ENCODE measurements at regions not wholly inside any gene's neighbourhood (a gene's known extent, or its start where the extent isn't known, plus 50 kb on each side); places are given as distances from the start of the nearest gene placed in this dataset.

DNA sequence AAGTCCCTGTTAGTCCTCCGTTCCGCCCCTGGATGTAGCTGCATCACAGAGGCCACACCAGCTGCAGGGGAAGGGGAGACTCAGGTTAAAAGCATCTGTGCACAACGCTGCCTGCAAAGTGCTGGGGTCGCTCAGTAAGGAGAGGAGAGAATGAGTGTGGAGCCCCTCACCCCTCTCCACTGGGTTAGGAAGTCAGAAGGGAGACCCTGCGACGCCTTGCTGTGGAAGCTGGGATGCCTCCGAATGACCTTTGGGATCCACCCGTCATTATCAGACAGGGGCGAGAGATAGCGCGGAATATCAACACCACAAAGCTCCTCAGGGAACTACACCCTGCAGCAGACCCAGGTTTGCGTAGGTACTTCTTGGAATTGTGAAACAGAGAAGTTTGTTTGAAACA lies 167.7 kb upstream of the SHH start:
- Mint-ChIP-seq H3K27me3 (ENCODE audit: unreplicated experiment) (peaks cover 50% of the 10 kb centered on the region), H3K4me1 (ENCODE audit: low read depth, unreplicated experiment) (no peaks in the 10 kb centered on the region), H3K27ac (ENCODE audit: unreplicated experiment) (no peak overlapping the region), H3K4me3 (ENCODE audit: low read depth, unreplicated experiment) (no peak overlapping the region), H3K36me3 (ENCODE audit: insufficient read depth, unreplicated experiment) (no peaks in the 10 kb centered on the region), H3K9me3 (ENCODE audit: low read depth, unreplicated experiment) (no peaks in the 10 kb centered on the region)
- DNase-seq, result no peak
- no TSS peak for BruUV-seq (replicated peaks)
- TF ChIP-seq, protein P1, sequence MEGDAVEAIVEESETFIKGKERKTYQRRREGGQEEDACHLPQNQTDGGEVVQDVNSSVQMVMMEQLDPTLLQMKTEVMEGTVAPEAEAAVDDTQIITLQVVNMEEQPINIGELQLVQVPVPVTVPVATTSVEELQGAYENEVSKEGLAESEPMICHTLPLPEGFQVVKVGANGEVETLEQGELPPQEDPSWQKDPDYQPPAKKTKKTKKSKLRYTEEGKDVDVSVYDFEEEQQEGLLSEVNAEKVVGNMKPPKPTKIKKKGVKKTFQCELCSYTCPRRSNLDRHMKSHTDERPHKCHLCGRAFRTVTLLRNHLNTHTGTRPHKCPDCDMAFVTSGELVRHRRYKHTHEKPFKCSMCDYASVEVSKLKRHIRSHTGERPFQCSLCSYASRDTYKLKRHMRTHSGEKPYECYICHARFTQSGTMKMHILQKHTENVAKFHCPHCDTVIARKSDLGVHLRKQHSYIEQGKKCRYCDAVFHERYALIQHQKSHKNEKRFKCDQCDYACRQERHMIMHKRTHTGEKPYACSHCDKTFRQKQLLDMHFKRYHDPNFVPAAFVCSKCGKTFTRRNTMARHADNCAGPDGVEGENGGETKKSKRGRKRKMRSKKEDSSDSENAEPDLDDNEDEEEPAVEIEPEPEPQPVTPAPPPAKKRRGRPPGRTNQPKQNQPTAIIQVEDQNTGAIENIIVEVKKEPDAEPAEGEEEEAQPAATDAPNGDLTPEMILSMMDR (IDR thresholded peaks at IDR 0.05; ENCODE audit: unreplicated experiment), result no peak
- intact Hi-C loops (cut with micrococcal nuclease; ENCODE audit: unreplicated experiment), result no loop called here
- CTCF ChIA-PET, result no interaction called here

DNA sequence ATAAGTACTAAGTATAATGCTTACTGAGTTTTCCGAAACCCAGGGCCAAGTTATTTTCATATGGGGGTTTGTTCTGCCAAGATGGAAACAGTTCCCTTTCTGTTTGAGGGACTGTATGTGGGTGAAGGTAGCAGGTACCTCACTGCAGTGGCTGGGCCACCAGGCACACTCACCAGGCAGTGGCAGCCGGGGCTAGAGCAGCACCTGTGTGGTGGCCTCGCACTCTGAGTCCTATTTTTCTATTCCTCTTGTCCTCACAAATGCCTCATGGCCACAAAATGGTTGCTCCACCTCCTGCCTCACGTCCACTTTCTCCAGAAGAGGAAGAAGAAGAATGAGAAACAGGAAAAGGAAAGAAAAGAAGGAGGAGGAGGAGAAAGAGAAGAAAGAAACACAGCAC lies 167.3 kb upstream of the SHH start:
- Mint-ChIP-seq H3K36me3 (ENCODE audit: insufficient read depth, unreplicated experiment) (no peaks in the 10 kb centered on the region), H3K27me3 (ENCODE audit: unreplicated experiment) (peaks cover 50% of the 10 kb centered on the region), H3K27ac (ENCODE audit: unreplicated experiment) (no peak overlapping the region), H3K4me3 (ENCODE audit: low read depth, unreplicated experiment) (no peak overlapping the region), H3K4me1 (ENCODE audit: low read depth, unreplicated experiment) (no peaks in the 10 kb centered on the region), H3K9me3 (ENCODE audit: low read depth, unreplicated experiment) (no peaks in the 10 kb centered on the region)
- no peak for DNase-seq
- no TSS peak for BruUV-seq (replicated peaks)
- intact Hi-C loops (cut with micrococcal nuclease; ENCODE audit: unreplicated experiment), result no loop called here
- CTCF ChIA-PET, result no interaction called here
- TF ChIP-seq, protein P1 (IDR thresholded peaks at IDR 0.05; ENCODE audit: unreplicated experiment), result no peak

DNA sequence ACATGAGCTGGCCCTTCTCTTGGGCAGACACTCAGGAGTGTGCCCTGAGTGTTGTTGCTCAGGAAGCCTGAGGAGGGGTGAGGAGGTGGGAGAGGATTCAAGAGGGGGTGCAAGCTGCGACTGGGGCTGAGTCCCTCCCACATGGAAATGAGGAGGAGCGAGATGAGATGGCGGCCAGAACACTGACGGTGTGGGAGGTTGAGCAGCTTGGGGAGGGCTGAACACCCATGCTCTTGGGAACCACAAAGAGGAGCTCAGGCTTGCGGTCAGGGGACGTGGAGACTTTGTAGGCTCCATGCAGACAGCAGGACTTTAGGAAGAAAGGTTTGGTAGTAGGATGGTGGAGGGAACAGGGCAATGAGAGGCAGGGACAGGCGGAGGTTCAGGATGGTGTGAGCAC lies 163.2 kb upstream of the SHH start:
- Mint-ChIP-seq H3K27ac (ENCODE audit: unreplicated experiment) (no peak overlapping the region), H3K27me3 (ENCODE audit: unreplicated experiment) (peaks cover 27% of the 10 kb centered on the region), H3K9me3 (ENCODE audit: low read depth, unreplicated experiment) (no peaks in the 10 kb centered on the region), H3K4me1 (ENCODE audit: low read depth, unreplicated experiment) (no peaks in the 10 kb centered on the region), H3K36me3 (ENCODE audit: insufficient read depth, unreplicated experiment) (no peaks in the 10 kb centered on the region), H3K4me3 (ENCODE audit: low read depth, unreplicated experiment) (no peak overlapping the region)
- DNase-seq, result no peak
- CTCF ChIA-PET, result no interaction called here
- TF ChIP-seq, protein P1 (IDR thresholded peaks at IDR 0.05; ENCODE audit: unreplicated experiment), result no peak
- no TSS peak for BruUV-seq (replicated peaks)
- intact Hi-C loops (cut with micrococcal nuclease; ENCODE audit: unreplicated experiment), result no loop called here

DNA sequence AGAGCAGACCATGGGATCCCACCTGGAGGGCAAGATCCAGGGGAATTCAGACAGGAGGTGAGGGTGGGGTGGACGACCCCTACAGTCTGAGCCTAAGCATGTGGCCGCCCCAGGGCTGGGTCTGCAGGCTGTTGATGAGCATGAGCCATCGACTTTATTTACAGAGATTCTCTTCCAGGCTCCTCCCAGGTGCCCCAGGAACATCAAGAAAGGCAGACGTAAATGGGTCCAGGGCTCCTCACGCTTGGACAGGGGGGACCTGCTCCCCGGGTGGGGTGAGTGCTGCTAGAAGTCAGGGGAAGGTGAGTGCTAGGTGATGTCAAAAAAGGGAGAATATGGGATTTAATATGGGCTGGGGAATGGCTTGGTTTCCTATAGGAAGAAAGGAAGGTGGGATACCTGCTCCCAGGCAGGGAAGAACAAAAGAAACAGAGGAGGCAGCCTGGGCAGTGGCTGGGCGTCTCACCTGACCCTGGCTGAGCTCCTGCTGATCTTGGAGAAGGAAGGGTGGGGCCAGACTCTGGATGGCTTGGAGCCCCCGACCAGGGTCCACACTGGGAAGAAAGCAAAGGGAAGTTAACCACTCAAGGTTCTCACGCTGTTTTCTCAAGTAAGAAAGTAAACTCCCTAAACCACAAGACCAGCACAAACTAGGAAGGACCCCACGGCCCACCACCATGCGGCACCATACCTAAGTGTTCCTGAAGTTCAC lies 162.1 kb upstream of the SHH start:
- H3K4me1 Mint-ChIP-seq (ENCODE audit: low read depth, unreplicated experiment), result no peaks in the 10 kb centered on the region

More for the DNA sequence above, 162.1 kb upstream of the SHH start:
- CTCF ChIA-PET, result no interaction called here
- TF ChIP-seq, protein P1 (IDR thresholded peaks at IDR 0.05; ENCODE audit: unreplicated experiment), result no peak
- H3K9me3 Mint-ChIP-seq (ENCODE audit: low read depth, unreplicated experiment), result no peaks in the 10 kb centered on the region
- no TSS peak for BruUV-seq (replicated peaks)
- DNase-seq, result no peak
- no peak overlapping the region for H3K4me3 Mint-ChIP-seq (ENCODE audit: low read depth, unreplicated experiment)
- intact Hi-C loops (cut with micrococcal nuclease; ENCODE audit: unreplicated experiment), result no loop called here
- H3K36me3 Mint-ChIP-seq (ENCODE audit: insufficient read depth, unreplicated experiment), result no peaks in the 10 kb centered on the region
- H3K27me3 Mint-ChIP-seq (ENCODE audit: unreplicated experiment), result peaks cover 16% of the 10 kb centered on the region
- H3K27ac Mint-ChIP-seq (ENCODE audit: unreplicated experiment), result no peak overlapping the region
